ENCODE measurements at regions not wholly inside any gene's neighbourhood (a gene's known extent, or its start where the extent isn't known, plus 50 kb on each side); places are given as distances from the start of the nearest gene placed in this dataset.

- peak; percentile 95 for DNase-seq (ENCODE audit: low read depth, low spot score)
- in situ Hi-C loops (cut with HindIII; ENCODE audit: low pct_unique_long_range_greater_than_20kb, low sequenced_read_pairs): no loop called here
Observed at GRCh38 chr6:112781241-112781640, 434.1 kb downstream of the RFPL4B start.

DNA sequence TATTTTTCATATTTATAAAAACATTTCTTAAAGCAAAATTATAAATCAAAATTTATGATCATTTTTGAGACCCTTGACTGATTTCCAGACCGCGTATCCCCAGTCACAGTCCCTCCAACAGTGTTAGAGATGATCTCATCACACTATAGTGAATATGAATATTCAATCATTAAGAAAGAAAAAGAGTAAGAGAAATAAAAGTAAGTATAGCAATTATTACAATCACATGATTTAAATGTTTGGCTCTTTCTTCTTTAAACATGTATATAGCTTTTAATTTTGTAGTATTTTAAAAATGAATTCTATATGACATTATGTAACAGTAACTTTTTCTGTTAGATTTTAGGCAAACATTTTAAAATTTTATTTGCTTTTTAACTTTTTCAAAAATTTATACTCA, 438.3 kb downstream of the RFPL4B start:
- in situ Hi-C loops (cut with HindIII; ENCODE audit: low pct_unique_long_range_greater_than_20kb, low sequenced_read_pairs): no loop called here
- no peak for DNase-seq (ENCODE audit: low read depth, low spot score)

- DNase-seq (ENCODE audit: low read depth, low spot score): no peak
- in situ Hi-C loops (cut with HindIII; ENCODE audit: low pct_unique_long_range_greater_than_20kb, low sequenced_read_pairs): no loop called here
Observed at GRCh38 chr6:112786801-112787200, 439.7 kb downstream of the RFPL4B start.

DNA sequence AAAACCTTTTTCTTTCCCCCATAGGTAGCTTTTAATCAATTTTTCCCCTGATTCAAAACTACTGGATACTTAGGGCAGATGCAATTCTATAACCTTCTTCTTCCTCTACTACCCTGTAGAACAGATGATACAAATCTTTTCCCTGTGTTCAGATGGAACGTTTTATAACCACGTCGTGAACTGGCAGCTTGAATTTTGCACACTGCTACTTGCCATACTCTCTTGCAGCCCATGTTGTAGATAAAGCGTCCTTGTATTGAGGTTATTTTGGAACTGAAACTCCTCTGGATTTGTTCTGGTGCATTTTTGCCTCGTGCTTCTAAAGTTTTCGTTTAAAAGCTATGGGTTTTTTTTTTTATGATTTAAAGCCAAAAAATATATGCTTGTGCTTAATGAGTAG, 440.2 kb downstream of the RFPL4B start:
- DNase-seq (ENCODE audit: low read depth, low spot score): no peak
- in situ Hi-C loops (cut with HindIII; ENCODE audit: low pct_unique_long_range_greater_than_20kb, low sequenced_read_pairs): no loop called here

- in situ Hi-C loops (cut with HindIII; ENCODE audit: low pct_unique_long_range_greater_than_20kb, low sequenced_read_pairs): no loop called here
Observed at GRCh38 chr6:112795316-112795715, 448.2 kb downstream of the RFPL4B start.

GRCh38 chr6:112796712-112797111, 449.6 kb downstream of the RFPL4B start:
- no peak for DNase-seq (ENCODE audit: low read depth, low spot score)
- in situ Hi-C loops (cut with HindIII; ENCODE audit: low pct_unique_long_range_greater_than_20kb, low sequenced_read_pairs): no loop called here

More at GRCh38 chr6:112795316-112795715, 448.2 kb downstream of the RFPL4B start:
- peak; percentile 90 for DNase-seq (ENCODE audit: low read depth, low spot score)

- in situ Hi-C loops (cut with HindIII; ENCODE audit: low pct_unique_long_range_greater_than_20kb, low sequenced_read_pairs): no loop called here
- DNase-seq (ENCODE audit: low read depth, low spot score): no peak
Observed at GRCh38 chr6:112799889-112800288, 452.8 kb downstream of the RFPL4B start.

DNA sequence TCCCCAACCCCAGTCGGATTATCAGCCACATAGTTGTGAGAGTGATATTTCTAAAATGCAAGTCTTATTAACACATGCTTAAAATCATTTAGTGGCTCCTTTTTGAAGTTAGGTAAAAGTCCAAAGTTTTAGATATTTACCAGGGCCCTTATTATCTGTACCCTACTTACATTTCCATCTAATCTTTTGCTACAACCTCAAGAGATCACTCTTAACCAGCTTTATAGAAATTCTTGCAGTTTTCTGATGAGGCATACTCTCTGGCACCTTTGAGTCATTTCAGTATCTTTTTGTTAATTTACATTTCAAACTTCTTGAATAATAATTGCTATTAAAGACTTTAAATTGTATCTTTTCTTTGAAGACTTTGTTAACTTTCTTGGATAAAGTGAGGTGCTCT, 453.3 kb downstream of the RFPL4B start:
- in situ Hi-C loops (cut with HindIII; ENCODE audit: low pct_unique_long_range_greater_than_20kb, low sequenced_read_pairs): no loop called here
- DNase-seq (ENCODE audit: low read depth, low spot score): no peak

DNA sequence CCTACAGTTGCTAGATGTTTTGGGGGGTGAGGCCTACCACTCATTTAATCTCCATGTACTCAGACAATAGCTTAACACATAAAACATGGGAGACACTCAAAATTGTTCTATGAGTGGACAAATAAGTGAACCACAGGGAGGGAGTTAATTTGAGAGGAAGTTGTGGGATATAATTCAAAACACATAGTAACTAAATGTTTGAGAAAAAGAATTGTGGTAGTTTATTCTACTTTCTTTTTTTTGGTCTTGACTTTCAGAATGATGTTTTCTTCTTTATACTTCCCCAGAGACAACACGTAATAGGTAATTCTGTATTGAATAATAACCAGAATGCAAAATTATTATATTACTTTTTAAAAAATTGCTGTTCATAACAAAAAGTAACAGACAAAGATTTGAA, 453.8 kb downstream of the RFPL4B start:
- in situ Hi-C loops (cut with HindIII; ENCODE audit: low pct_unique_long_range_greater_than_20kb, low sequenced_read_pairs): no loop called here
- no peak for DNase-seq (ENCODE audit: low read depth, low spot score)

- DNase-seq (ENCODE audit: low read depth, low spot score): no peak
- in situ Hi-C loops (cut with HindIII; ENCODE audit: low pct_unique_long_range_greater_than_20kb, low sequenced_read_pairs): no loop called here
Observed at GRCh38 chr6:112801468-112802080, 454.4 kb downstream of the RFPL4B start.

- peak; percentile 14 for DNase-seq (ENCODE audit: low read depth, low spot score)
- in situ Hi-C loops (cut with HindIII; ENCODE audit: low pct_unique_long_range_greater_than_20kb, low sequenced_read_pairs): no loop called here
Observed at GRCh38 chr6:112802144-112802543, 455.0 kb downstream of the RFPL4B start.

DNA sequence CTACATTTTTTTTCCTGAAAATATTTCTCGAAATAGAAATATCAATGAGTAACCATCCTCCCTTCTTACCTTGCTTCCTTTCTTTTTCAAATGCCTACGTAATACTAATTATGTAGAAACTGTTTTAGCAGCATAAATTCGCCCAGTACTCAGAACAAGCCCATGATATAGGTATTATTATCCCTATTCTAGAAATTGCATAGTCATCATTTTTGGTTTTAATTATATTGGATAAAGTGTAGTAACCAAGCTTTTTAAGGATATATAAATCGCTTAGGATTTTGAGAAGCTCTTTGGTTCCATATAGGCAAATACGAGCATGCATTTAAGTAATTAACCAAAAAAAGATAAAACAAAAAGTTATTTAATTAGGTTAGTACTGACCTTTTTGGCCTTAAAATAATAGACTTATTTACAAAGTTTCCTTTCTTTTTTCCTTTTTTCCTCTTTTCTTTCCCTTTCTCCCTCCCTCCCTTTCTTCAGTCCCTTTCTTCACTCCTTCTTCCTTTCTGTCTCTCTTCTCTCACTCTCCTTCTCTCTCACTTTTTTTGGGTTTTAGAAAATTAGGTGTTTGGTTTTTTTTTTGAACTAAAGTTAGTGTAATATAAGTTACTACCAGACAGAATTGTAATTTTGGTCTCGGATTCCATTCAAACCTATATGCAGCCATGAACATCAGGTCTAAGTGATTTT, 457.7 kb downstream of the RFPL4B start:
- in situ Hi-C loops (cut with HindIII; ENCODE audit: low pct_unique_long_range_greater_than_20kb, low sequenced_read_pairs): no loop called here
- no peak for DNase-seq (ENCODE audit: low read depth, low spot score)

GRCh38 chr6:112806163-112806865, 459.2 kb downstream of the RFPL4B start:
- DNase-seq (ENCODE audit: low read depth, low spot score): no peak
- in situ Hi-C loops (cut with HindIII; ENCODE audit: low pct_unique_long_range_greater_than_20kb, low sequenced_read_pairs): no loop called here

DNA sequence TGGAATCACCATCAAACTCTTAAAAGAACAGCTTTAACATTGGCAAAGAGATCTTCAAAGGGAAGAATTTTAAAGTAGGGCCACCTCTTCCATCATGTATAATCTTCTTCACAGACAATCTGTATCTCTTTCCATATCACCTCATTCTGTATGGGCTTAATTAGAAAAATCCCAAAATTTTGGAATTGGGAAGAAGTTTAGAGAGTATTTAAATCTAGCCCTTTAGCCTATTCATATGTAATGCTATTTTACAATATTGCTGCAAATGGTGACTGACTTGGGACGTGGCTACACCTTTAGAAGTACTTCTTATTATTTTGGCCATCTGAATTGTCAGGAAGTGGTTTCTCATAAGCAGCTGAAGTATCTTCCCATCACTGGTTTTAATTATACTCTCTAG, 474.3 kb downstream of the RFPL4B start:
- DNase-seq (ENCODE audit: low read depth, low spot score): no peak
- in situ Hi-C loops (cut with HindIII; ENCODE audit: low pct_unique_long_range_greater_than_20kb, low sequenced_read_pairs): no loop called here

DNA sequence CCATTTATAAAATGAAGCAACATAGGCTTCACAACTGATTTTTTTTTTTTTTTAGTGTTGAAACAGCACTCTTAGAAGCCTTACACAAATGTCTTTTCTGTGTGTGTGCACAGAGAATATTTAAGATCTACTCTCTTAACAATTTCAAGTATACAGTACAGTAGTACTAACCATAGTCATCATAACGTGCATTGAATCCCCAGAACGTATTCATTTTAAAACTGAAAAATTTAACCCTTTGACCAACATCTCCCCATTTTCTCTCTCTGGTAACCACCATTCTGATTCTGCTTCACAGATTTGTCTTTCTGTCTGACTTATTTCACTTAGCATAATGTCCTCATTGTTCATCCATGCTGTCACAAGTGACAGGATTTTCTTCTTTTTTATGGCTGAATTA, 475.6 kb downstream of the RFPL4B start:
- DNase-seq (ENCODE audit: low read depth, low spot score): no peak
- in situ Hi-C loops (cut with HindIII; ENCODE audit: low pct_unique_long_range_greater_than_20kb, low sequenced_read_pairs): no loop called here

DNA sequence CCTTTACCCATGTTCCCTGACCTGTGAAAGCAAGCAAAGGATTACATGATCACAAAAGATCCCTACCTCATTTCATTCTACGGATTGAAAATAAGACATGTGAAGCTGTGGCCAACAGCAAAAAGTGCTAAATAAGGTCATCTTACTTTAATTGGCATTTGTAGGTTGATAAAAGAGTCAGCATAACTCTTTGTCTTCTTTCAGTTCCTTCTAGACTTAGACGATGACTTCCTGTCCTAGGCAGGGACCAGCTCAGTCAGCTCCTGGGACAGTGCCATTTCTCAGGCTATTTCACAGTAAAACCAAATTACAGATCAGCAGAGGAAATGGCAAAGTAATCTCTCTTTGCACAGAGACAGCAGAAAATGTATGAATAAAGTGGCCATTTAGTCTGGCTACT, 480.7 kb downstream of the RFPL4B start:
- no peak for DNase-seq (ENCODE audit: low read depth, low spot score)
- in situ Hi-C loops (cut with HindIII; ENCODE audit: low pct_unique_long_range_greater_than_20kb, low sequenced_read_pairs): no loop called here

- DNase-seq (ENCODE audit: low read depth, low spot score): no peak
- in situ Hi-C loops (cut with HindIII; ENCODE audit: low pct_unique_long_range_greater_than_20kb, low sequenced_read_pairs): no loop called here
Observed at GRCh38 chr6:112831022-112831421, 483.9 kb downstream of the RFPL4B start.

GRCh38 chr6:112833581-112834131, 486.5 kb downstream of the RFPL4B start:
- in situ Hi-C loops (cut with HindIII; ENCODE audit: low pct_unique_long_range_greater_than_20kb, low sequenced_read_pairs): no loop called here
- DNase-seq (ENCODE audit: low read depth, low spot score): no peak

DNA sequence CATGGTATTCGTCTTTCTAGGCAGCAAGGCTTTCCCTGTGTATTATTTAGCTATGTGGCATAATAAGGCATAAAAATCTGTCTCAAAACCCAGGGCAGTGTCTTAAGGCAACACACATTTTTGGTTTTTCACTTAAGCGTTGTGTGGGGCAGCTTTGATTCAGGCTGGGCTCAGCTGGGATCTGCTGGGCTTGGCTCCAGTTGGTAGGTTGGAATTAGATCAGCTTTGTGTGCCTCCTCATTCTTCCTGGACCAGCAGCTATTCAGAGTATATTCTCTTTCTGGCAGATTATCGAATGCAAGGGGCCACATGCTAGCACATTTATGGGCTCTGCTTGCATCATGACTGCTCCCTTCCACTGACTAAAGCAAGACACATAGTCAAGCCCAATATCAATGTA, 487.9 kb downstream of the RFPL4B start:
- in situ Hi-C loops (cut with HindIII; ENCODE audit: low pct_unique_long_range_greater_than_20kb, low sequenced_read_pairs): no loop called here
- DNase-seq (ENCODE audit: low read depth, low spot score): no peak
